ENCODE measurements at regions not wholly inside any gene's neighbourhood (a gene's known extent, or its start where the extent isn't known, plus 50 kb on each side); places are given as distances from the start of the nearest gene placed in this dataset.

DNA sequence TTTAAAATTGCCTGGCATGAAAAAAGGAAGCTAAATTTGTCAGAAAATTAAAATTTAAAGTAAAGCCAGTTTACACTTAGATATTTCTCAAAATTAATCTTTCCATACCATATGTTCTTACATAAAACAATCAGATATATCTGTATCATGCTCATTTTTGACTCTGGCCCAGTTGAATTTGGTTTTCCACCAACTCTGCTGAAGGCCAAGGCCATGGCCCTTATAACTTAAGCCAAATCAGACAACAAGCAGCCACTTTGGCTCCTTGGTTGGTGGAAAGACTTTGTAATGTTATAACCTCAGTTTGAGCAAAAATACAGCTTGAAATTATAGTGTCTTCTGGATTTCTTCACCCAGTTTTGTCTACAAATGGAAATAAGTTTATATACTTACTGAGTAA, 97.3 kb downstream of the CENPW start:
- ChIA-PET CTCF (no interaction called here), POLR2A (no interaction called here)
- DNase-seq (ENCODE audit: extremely low spot score): no peak
- TF ChIP-seq SP1 (IDR thresholded peaks at IDR 0.05): no peak

DNA sequence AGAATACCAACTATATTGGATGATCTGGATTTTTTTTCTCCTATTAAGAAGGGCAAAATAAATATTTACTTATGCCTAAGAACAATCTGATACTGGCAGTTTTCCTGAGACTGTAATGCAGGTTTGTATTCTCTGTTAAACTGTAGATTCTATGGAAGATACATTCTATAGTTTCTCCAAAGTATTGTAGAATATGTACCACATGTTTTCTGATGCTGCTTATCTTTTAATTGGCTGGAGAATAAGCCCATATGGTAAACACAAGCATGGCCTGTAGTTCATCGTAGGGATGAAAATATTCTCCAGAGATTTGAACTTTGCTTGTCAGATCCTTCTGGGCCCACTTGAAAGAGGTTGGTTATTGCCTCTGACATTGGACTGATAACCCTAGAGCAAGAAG, 99.1 kb downstream of the CENPW start:
- POLR2A ChIA-PET: no interaction called here
- CTCF ChIA-PET: no interaction called here
- DNase-seq (ENCODE audit: extremely low spot score): no peak
- no peak for TF ChIP-seq L3MBTL2 (conservative IDR thresholded peaks at IDR 0.05)
- no peak for TF ChIP-seq ZNF384 (IDR thresholded peaks at IDR 0.05)
- TF ChIP-seq SUZ12 (IDR thresholded peaks at IDR 0.05): no peak
- TF ChIP-seq ARNT (IDR thresholded peaks at IDR 0.05): no peak
- no peak for TF ChIP-seq CTBP1 (IDR thresholded peaks at IDR 0.05; ENCODE audit: borderline replicate concordance)
- no peak for TF ChIP-seq ELF4 (IDR thresholded peaks at IDR 0.05)
- no peak for TF ChIP-seq TARDBP (IDR thresholded peaks at IDR 0.05)
- no peak for TF ChIP-seq HDGF (IDR thresholded peaks at IDR 0.05; ENCODE audit: borderline replicate concordance)
- TF ChIP-seq, protein P1, sequence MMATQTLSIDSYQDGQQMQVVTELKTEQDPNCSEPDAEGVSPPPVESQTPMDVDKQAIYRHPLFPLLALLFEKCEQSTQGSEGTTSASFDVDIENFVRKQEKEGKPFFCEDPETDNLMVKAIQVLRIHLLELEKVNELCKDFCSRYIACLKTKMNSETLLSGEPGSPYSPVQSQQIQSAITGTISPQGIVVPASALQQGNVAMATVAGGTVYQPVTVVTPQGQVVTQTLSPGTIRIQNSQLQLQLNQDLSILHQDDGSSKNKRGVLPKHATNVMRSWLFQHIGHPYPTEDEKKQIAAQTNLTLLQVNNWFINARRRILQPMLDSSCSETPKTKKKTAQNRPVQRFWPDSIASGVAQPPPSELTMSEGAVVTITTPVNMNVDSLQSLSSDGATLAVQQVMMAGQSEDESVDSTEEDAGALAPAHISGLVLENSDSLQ (IDR thresholded peaks at IDR 0.05): no peak

GRCh38 chr6:126440923-126441322, 101.0 kb downstream of the CENPW start:
- DNase-seq (ENCODE audit: extremely low spot score): no peak
- TF ChIP-seq FOXK2 (IDR thresholded peaks at IDR 0.05) (no peak), HDGF (IDR thresholded peaks at IDR 0.05; ENCODE audit: borderline replicate concordance) (no peak), LEF1 (IDR thresholded peaks at IDR 0.05; ENCODE audit: borderline replicate concordance) (no peak), CTBP1 (IDR thresholded peaks at IDR 0.05; ENCODE audit: borderline replicate concordance) (no peak), L3MBTL2 (conservative IDR thresholded peaks at IDR 0.05) (no peak), SP1 (IDR thresholded peaks at IDR 0.05) (no peak), BHLHE40 (IDR thresholded peaks at IDR 0.05; ENCODE audit: borderline replicate concordance) (no peak)
- TF ChIP-seq, protein P1 (IDR thresholded peaks at IDR 0.05): no peak
- ChIA-PET CTCF (no interaction called here), POLR2A (no interaction called here)

DNA sequence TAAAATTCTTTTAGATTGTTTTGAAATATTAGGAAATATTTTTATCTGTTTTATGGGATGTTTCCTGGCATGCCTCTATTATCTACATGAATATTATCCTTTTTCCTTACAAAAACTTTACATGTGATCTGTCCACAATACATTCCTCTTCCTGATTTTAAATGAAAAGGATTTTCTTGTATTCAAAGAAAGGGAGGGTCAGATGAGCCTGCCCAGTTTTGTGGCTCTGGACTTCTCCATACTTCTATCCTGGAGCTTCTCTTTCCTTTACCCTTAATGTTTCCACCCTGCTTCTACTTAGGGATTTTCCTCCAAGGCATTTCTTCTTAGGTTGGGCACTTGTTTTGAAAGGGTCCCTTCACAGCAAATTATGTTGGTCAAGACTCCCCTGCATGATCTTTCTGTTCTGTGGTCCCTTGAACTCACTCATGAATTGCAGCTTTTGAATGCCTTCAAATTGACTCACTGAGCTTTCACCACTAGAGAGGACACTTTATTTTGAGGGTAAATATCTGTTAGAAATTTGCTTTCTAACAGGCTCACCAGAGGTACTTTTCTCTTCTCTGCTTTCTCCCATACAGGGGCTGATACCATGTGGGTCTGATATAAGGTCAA, 104.9 kb downstream of the CENPW start:
- no peak for DNase-seq (ENCODE audit: extremely low spot score)
- ChIA-PET POLR2A (no interaction called here), CTCF (no interaction called here)
- TF ChIP-seq ARNT (IDR thresholded peaks at IDR 0.05): no peak
- TF ChIP-seq BHLHE40 (IDR thresholded peaks at IDR 0.05; ENCODE audit: borderline replicate concordance): no peak
- no peak for TF ChIP-seq FOXM1 (IDR thresholded peaks at IDR 0.05; ENCODE audit: borderline replicate concordance)
- TF ChIP-seq ELF4 (IDR thresholded peaks at IDR 0.05): no peak
- TF ChIP-seq TARDBP (IDR thresholded peaks at IDR 0.05): no peak
- TF ChIP-seq SP1 (IDR thresholded peaks at IDR 0.05): no peak
- no peak for TF ChIP-seq L3MBTL2 (conservative IDR thresholded peaks at IDR 0.05)
- TF ChIP-seq SUZ12 (IDR thresholded peaks at IDR 0.05): no peak
- TF ChIP-seq HDGF (IDR thresholded peaks at IDR 0.05; ENCODE audit: borderline replicate concordance): no peak
- TF ChIP-seq LEF1 (IDR thresholded peaks at IDR 0.05; ENCODE audit: borderline replicate concordance): no peak
- TF ChIP-seq ZNF384 (IDR thresholded peaks at IDR 0.05): no peak
- TF ChIP-seq FOXA1 (IDR thresholded peaks at IDR 0.05): no peak
- TF ChIP-seq, protein P1 (IDR thresholded peaks at IDR 0.05): no peak
- no peak for TF ChIP-seq FOXK2 (IDR thresholded peaks at IDR 0.05)

DNA sequence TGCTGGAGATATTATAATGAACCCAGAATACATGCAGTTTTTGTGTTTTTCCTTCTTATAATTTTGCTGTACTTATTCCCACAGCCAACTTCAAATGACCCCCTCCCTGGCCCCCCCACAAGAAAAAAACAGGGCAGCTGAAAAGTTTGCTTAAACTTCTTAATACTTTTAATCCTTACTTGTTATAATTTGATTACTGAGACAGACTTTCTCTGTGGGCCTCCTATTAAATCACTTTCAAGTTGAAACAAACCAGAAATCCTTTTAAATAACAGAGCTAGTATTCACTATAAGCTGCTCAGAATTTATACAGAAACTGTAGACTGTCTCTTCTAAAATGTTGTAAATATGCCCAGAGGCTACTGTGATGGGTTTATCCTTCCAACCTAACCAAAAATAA, 106.3 kb downstream of the CENPW start:
- ChIA-PET POLR2A (no interaction called here), CTCF (no interaction called here)
- DNase-seq (ENCODE audit: extremely low spot score): no peak
- TF ChIP-seq FOXK2 (IDR thresholded peaks at IDR 0.05): no peak
- TF ChIP-seq TARDBP (IDR thresholded peaks at IDR 0.05): no peak
- no peak for TF ChIP-seq NFRKB (IDR thresholded peaks at IDR 0.05)
- TF ChIP-seq FOXM1 (IDR thresholded peaks at IDR 0.05; ENCODE audit: borderline replicate concordance): no peak
- no peak for TF ChIP-seq LEF1 (IDR thresholded peaks at IDR 0.05; ENCODE audit: borderline replicate concordance)
- no peak for TF ChIP-seq ARNT (IDR thresholded peaks at IDR 0.05)
- no peak for TF ChIP-seq FOXA1 (IDR thresholded peaks at IDR 0.05)
- TF ChIP-seq ELF4 (IDR thresholded peaks at IDR 0.05): no peak
- TF ChIP-seq, protein P1 (IDR thresholded peaks at IDR 0.05): no peak
- TF ChIP-seq SUZ12 (IDR thresholded peaks at IDR 0.05): no peak
- TF ChIP-seq ZNF384 (IDR thresholded peaks at IDR 0.05): no peak
- no peak for TF ChIP-seq BHLHE40 (IDR thresholded peaks at IDR 0.05; ENCODE audit: borderline replicate concordance)
- TF ChIP-seq CTBP1 (IDR thresholded peaks at IDR 0.05; ENCODE audit: borderline replicate concordance): no peak
- no peak for TF ChIP-seq SP1 (IDR thresholded peaks at IDR 0.05)
- TF ChIP-seq HDGF (IDR thresholded peaks at IDR 0.05; ENCODE audit: borderline replicate concordance): no peak

GRCh38 chr6:126447367-126447766, 107.5 kb downstream of the CENPW start:
- no peak for DNase-seq (ENCODE audit: extremely low spot score)
- ChIA-PET CTCF (no interaction called here), POLR2A (no interaction called here)
- TF ChIP-seq ELF4 (IDR thresholded peaks at IDR 0.05) (no peak), LEF1 (IDR thresholded peaks at IDR 0.05; ENCODE audit: borderline replicate concordance) (no peak)

All from HEK293T (cell line).